ENCODE measurements at regions not wholly inside any gene's neighbourhood (a gene's known extent, or its start where the extent isn't known, plus 50 kb on each side); places are given as distances from the start of the nearest gene placed in this dataset.

DNA sequence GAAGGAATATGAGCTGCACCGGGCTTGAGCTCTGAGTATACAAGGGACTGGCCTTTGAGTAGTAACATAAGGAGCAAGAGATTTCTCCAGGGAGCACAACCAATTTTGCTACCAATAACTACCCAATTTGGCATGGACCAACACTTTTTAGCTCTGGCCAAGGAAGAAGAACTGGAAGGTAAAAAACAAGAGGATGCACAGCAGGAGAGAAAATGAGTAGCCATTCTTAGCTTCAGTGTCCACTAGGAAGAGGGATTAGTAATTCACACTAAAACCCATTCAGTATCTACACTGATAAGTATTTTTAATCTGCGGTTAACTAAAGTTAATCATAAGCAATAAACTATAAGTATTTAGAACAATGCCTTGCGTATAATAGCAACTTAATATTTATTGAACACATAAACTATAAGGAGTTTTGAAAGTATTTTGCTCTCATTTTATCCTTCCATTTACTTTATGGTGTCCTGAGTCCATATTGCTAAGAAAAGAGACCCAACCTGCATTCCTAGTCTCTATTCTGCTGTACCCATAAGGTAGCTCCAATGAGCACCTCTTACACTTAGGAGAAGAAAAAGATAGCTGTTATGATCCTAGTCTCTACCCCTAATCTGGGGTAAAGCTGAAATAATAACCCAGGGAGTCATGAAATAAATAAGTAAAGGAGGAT, 268.9 kb downstream of the IGSF11 start:
- H3K4me2 ChIP-seq: no peak overlapping the region
- no peak overlapping the region for H2AFZ ChIP-seq (ENCODE audit: low read depth)
- H3K9me3 ChIP-seq: no peaks in the 10 kb centered on the region
- POLR2A ChIA-PET: no interaction called here
- no peak for DNase-seq
- no peaks in the 10 kb centered on the region for H3F3A ChIP-seq (replicated peaks; ENCODE audit: insufficient read depth)
- no peak overlapping the region for H3K27ac ChIP-seq (ENCODE audit: low read depth in 2 of 2, low read length in 1 of 2)
- WGBS (ENCODE audit: low lambda C conversion rate): 50% methylated on average over 3 of the region's 3 CpGs
- CTCF ChIA-PET: interaction anchor here (0.7 kb wide), 1 partner anchor 8 kb away, joined by 3 read pairs; no protein-coding TSS in a partner anchor
- H3K9ac ChIP-seq: no peak overlapping the region
- H3K4me1 ChIP-seq (ENCODE audit: control insufficient read depth in 1 of 2, insufficient read depth in 2 of 2, low read depth in 1 of 2, low read length in 1 of 2): no peaks in the 10 kb centered on the region; a peak in 1 of 4 replicates
- no peaks in the 10 kb centered on the region for H3K9me2 ChIP-seq
- no peaks in the 10 kb centered on the region for H3K36me3 ChIP-seq (replicated peaks in 1 of 2; ENCODE audit: control insufficient read depth in 1 of 2, insufficient read depth in 2 of 2, low read length in 1 of 2)
- no peaks in the 10 kb centered on the region for H4K20me1 ChIP-seq (ENCODE audit: insufficient read depth)
- H3K4me3 ChIP-seq (ENCODE audit: low read depth in 2 of 2, low read length in 1 of 2): no peak overlapping the region
- H3K27me3 ChIP-seq (ENCODE audit: insufficient read depth): no peaks in the 10 kb centered on the region
- TF ChIP-seq NRF1 (IDR thresholded peaks at IDR 0.05; ENCODE audit: low read depth, low read length) (no peak), EZH2phosphoT487 (IDR thresholded peaks at IDR 0.05; ENCODE audit: borderline replicate concordance, low read depth) (no peak), RXRA (IDR thresholded peaks at IDR 0.05; ENCODE audit: borderline replicate concordance, low read depth) (no peak), TAF1 (IDR thresholded peaks at IDR 0.05; ENCODE audit: borderline replicate concordance, low read depth, low read length) (no peak), GABPA (IDR thresholded peaks at IDR 0.05; ENCODE audit: low read depth) (no peak), YY1 (IDR thresholded peaks at IDR 0.05; ENCODE audit: low read depth) (no peak), TCF12 (IDR thresholded peaks at IDR 0.05) (no peak), NFIC (IDR thresholded peaks at IDR 0.05; ENCODE audit: borderline replicate concordance) (no peak), POLR2AphosphoS5 (IDR thresholded peaks at IDR 0.05; ENCODE audit: low read depth, low read length) (no peak), MXI1 (IDR thresholded peaks at IDR 0.05; ENCODE audit: low read depth, low read length) (no peak), GATA2 (CRISPR knock-in tag; IDR thresholded peaks at IDR 0.05) (no peak)
- TF ChIP-seq, protein P1, sequence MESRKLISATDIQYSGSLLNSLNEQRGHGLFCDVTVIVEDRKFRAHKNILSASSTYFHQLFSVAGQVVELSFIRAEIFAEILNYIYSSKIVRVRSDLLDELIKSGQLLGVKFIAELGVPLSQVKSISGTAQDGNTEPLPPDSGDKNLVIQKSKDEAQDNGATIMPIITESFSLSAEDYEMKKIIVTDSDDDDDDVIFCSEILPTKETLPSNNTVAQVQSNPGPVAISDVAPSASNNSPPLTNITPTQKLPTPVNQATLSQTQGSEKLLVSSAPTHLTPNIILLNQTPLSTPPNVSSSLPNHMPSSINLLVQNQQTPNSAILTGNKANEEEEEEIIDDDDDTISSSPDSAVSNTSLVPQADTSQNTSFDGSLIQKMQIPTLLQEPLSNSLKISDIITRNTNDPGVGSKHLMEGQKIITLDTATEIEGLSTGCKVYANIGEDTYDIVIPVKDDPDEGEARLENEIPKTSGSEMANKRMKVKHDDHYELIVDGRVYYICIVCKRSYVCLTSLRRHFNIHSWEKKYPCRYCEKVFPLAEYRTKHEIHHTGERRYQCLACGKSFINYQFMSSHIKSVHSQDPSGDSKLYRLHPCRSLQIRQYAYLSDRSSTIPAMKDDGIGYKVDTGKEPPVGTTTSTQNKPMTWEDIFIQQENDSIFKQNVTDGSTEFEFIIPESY (IDR thresholded peaks at IDR 0.05; ENCODE audit: borderline replicate concordance, low read depth): no peak
- TF ChIP-seq, protein P2, sequence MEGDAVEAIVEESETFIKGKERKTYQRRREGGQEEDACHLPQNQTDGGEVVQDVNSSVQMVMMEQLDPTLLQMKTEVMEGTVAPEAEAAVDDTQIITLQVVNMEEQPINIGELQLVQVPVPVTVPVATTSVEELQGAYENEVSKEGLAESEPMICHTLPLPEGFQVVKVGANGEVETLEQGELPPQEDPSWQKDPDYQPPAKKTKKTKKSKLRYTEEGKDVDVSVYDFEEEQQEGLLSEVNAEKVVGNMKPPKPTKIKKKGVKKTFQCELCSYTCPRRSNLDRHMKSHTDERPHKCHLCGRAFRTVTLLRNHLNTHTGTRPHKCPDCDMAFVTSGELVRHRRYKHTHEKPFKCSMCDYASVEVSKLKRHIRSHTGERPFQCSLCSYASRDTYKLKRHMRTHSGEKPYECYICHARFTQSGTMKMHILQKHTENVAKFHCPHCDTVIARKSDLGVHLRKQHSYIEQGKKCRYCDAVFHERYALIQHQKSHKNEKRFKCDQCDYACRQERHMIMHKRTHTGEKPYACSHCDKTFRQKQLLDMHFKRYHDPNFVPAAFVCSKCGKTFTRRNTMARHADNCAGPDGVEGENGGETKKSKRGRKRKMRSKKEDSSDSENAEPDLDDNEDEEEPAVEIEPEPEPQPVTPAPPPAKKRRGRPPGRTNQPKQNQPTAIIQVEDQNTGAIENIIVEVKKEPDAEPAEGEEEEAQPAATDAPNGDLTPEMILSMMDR (IDR thresholded peaks at IDR 0.05): no peak
- TF ChIP-seq, protein P3, sequence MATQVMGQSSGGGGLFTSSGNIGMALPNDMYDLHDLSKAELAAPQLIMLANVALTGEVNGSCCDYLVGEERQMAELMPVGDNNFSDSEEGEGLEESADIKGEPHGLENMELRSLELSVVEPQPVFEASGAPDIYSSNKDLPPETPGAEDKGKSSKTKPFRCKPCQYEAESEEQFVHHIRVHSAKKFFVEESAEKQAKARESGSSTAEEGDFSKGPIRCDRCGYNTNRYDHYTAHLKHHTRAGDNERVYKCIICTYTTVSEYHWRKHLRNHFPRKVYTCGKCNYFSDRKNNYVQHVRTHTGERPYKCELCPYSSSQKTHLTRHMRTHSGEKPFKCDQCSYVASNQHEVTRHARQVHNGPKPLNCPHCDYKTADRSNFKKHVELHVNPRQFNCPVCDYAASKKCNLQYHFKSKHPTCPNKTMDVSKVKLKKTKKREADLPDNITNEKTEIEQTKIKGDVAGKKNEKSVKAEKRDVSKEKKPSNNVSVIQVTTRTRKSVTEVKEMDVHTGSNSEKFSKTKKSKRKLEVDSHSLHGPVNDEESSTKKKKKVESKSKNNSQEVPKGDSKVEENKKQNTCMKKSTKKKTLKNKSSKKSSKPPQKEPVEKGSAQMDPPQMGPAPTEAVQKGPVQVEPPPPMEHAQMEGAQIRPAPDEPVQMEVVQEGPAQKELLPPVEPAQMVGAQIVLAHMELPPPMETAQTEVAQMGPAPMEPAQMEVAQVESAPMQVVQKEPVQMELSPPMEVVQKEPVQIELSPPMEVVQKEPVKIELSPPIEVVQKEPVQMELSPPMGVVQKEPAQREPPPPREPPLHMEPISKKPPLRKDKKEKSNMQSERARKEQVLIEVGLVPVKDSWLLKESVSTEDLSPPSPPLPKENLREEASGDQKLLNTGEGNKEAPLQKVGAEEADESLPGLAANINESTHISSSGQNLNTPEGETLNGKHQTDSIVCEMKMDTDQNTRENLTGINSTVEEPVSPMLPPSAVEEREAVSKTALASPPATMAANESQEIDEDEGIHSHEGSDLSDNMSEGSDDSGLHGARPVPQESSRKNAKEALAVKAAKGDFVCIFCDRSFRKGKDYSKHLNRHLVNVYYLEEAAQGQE (IDR thresholded peaks at IDR 0.05; ENCODE audit: low read depth, low read length): no peak
- H3K79me2 ChIP-seq (ENCODE audit: insufficient read depth): no peaks in the 10 kb centered on the region
